NCI-H460 (cell line): ENCODE measurements at regions not wholly inside any gene's neighbourhood (a gene's known extent, or its start where the extent isn't known, plus 50 kb on each side); places are given as distances from the start of the nearest gene placed in this dataset.
"Not testable (repeated sequence)": the region's sequence is repeated elsewhere in the genome, so short reads cannot be mapped to it uniquely, and the experiment has no call there.

Experiments
- DNase-seq: peaks from one replicate; pipeline ENCODE4 v3.0.0-alpha.2; 2016; ENCODE audit warnings: low read depth; ENCODE audit errors: extremely low read depth

- no peak for DNase-seq
Measured at GRCh38 chr14:106729551-106729950, 1203.2 kb downstream of the TMEM121 start.

GRCh38 chr14:106733771-106734170 lies 1207.4 kb downstream of the TMEM121 start:
- DNase-seq: no peak

- no peak for DNase-seq
Measured at GRCh38 chr14:106737021-106737420, 1210.6 kb downstream of the TMEM121 start.

GRCh38 chr14:106738075-106738474 lies 1211.7 kb downstream of the TMEM121 start:
- DNase-seq: no peak

- not testable (repeated sequence) for DNase-seq
Measured at GRCh38 chr14:106738598-106739258, 1212.3 kb downstream of the TMEM121 start.

GRCh38 chr14:106741086-106741827 lies 1214.9 kb downstream of the TMEM121 start:
- not testable (repeated sequence) for DNase-seq

- DNase-seq: not testable (repeated sequence)
Measured at GRCh38 chr14:106745016-106745767, 1218.8 kb downstream of the TMEM121 start.

GRCh38 chr14:106750089-106750488 lies 1223.7 kb downstream of the TMEM121 start:
- not testable (repeated sequence) for DNase-seq

- not testable (repeated sequence) for DNase-seq
Measured at GRCh38 chr14:106753751-106754150, 1227.4 kb downstream of the TMEM121 start.

GRCh38 chr14:106757444-106757843 lies 1231.1 kb downstream of the TMEM121 start:
- DNase-seq: not testable (repeated sequence)

- DNase-seq: not testable (repeated sequence)
Measured at GRCh38 chr14:106761886-106762816, 1235.8 kb downstream of the TMEM121 start.

GRCh38 chr14:106764968-106765369 lies 1238.6 kb downstream of the TMEM121 start:
- not testable (repeated sequence) for DNase-seq

GRCh38 chr14:106766145-106766544 lies 1239.8 kb downstream of the TMEM121 start:
- DNase-seq: no peak

- DNase-seq: not testable (repeated sequence)
Measured at GRCh38 chr14:106766551-106767277, 1240.3 kb downstream of the TMEM121 start.

GRCh38 chr14:106768230-106768629 lies 1241.8 kb downstream of the TMEM121 start:
- not testable (repeated sequence) for DNase-seq

GRCh38 chr14:106768972-106769700 lies 1242.8 kb downstream of the TMEM121 start:
- DNase-seq: not testable (repeated sequence)

- not testable (repeated sequence) for DNase-seq
Measured at GRCh38 chr14:106770158-106770672, 1243.8 kb downstream of the TMEM121 start.

- not testable (repeated sequence) for DNase-seq
Measured at GRCh38 chr14:106774889-106775480, 1248.6 kb downstream of the TMEM121 start.
